Esophagus squamous epithelium (tissue), 5 donors: ENCODE measurements at regions not wholly inside any gene's neighbourhood (a gene's known extent, or its start where the extent isn't known, plus 50 kb on each side); places are given as distances from the start of the nearest gene placed in this dataset.

ENCODE experiments used
- DNase-seq: peaks from one replicate; lab custom pipeline; 2025; lab: John Stamatoyannopoulos, UW
- H3K27ac ChIP-seq, 4 donors: fragments of 200-600 bp; sonication (generic); one replicate each; pipeline ENCODE4 v1.5.1; 2016 to 2019; ENCODE audit warnings: mild to moderate bottlenecking in 1 of 4
- H3K27me3 ChIP-seq, 4 donors: fragments of 200-600 bp; sonication (generic); 1 replicate in 3 of 4; 2 replicates in 1 of 4; pipeline versions ENCODE4 v1.5.1 to v1.6.0; 2017 to 2021; ENCODE audit warnings: antibody characterized with exemption in 1 of 4
- H3K36me3 ChIP-seq, 3 donors: fragments of 200-600 bp; sonication (generic); one replicate each; pipeline ENCODE4 v1.5.1; 2016 to 2019
- H3K4me1 ChIP-seq, 3 donors: fragments of 200-600 bp; sonication (generic); one replicate each; pipeline ENCODE4 v1.5.1; 2017 to 2019
- H3K4me3 ChIP-seq, 4 donors: fragments of 200-600 bp; sonication (generic); 1 replicate in 3 of 4; 2 replicates in 1 of 4; pipeline ENCODE4 v1.5.1; 2016 to 2019; ENCODE audit warnings: mild to moderate bottlenecking in 2 of 4, moderate library complexity in 1 of 4
- H3K9me3 ChIP-seq, 3 donors: fragments of 200-600 bp; sonication (generic); one replicate each; pipeline ENCODE4 v1.5.1; 2016 to 2019
- CTCF ChIP-seq, 6 experiments: fragments of 450-650 bp in 4 of 6; fragments of 200-600 bp in 2 of 6; sonication (generic) in 2 of 6; IDR thresholded peaks; one replicate each; pipeline ENCODE4 v1.5.1; 2016 to 2019; ENCODE audit warnings: antibody characterized with exemption in 6 of 6, mild to moderate bottlenecking in 4 of 6, moderate library complexity in 4 of 6
- POLR2A ChIP-seq, 4 donors: fragments of 450-650 bp; IDR thresholded peaks; one replicate each; pipeline ENCODE4 v1.6.1; 2017; ENCODE audit warnings: antibody characterized with exemption in 4 of 4, mild to moderate bottlenecking in 4 of 4, moderate library complexity in 3 of 4
- WGBS, 2 donors: methylation state at CpG; one replicate each; pipeline ENCODE4 v1.1.5; 2018; 5-methylcytosine and 5-hydroxymethylcytosine counted together
- intact Hi-C: fragments of 100-400 bp; cut with DNase I; formaldehyde crosslinking; loops from one replicate; pipeline ENCODE4 v1.15.0; 2022
- donor health status: DM: yes; HTN: yes; CAD: no.

- Histone ChIP-seq H3K27me3 (no peaks in the 10 kb centered on the region), H3K27ac (no peak overlapping the region), H3K4me3 (no peak overlapping the region), H3K4me1 (no peaks in the 10 kb centered on the region), H3K36me3 (no peaks in the 10 kb centered on the region), H3K9me3 (no peaks in the 10 kb centered on the region)
- TF ChIP-seq CTCF (IDR thresholded peaks at IDR 0.05): no peak
- no peak for TF ChIP-seq POLR2A (IDR thresholded peaks at IDR 0.05)
- WGBS, 2 donors: 89 to 94% methylated on average over 1 of the region's 1 CpG
- no peak for DNase-seq
- intact Hi-C loops: no loop called here
These were observed 87.7 kb upstream of the PIEZO2 start for GRCh38 chr18:11237066-11237465.

DNA sequence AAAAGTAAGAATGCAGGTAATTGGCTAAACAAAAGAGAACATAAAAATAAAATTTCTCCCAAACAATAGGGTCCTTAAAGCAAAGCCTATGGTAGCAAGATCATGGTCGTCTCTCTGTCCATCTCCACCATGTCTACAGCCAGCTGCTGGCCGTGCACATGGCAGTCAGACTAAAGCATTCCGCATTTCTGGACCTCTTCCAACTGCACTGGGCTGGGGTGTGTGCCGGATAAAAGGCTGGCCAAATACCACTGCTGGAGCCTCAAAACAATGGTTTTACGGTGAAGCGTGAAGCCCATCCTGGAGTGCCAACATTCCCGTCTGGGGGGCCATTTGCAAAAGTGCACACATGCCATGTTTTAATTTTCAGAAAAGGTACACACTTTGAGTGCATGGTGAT, 74.8 kb upstream of the PIEZO2 start:
- TF ChIP-seq CTCF (IDR thresholded peaks at IDR 0.05) (no peak), POLR2A (IDR thresholded peaks at IDR 0.05) (no peak)
- 56% methylated on average over 5 to 6 of the region's 7 CpGs for WGBS, 2 donors
- no peak overlapping the region for H3K4me3 ChIP-seq
- no peaks in the 10 kb centered on the region for H3K36me3 ChIP-seq
- no peak overlapping the region for H3K27ac ChIP-seq
- DNase-seq: no peak
- H3K27me3 ChIP-seq: no peaks in the 10 kb centered on the region
- no peaks in the 10 kb centered on the region for H3K4me1 ChIP-seq
- intact Hi-C loops: no loop called here
- no peaks in the 10 kb centered on the region for H3K9me3 ChIP-seq

DNA sequence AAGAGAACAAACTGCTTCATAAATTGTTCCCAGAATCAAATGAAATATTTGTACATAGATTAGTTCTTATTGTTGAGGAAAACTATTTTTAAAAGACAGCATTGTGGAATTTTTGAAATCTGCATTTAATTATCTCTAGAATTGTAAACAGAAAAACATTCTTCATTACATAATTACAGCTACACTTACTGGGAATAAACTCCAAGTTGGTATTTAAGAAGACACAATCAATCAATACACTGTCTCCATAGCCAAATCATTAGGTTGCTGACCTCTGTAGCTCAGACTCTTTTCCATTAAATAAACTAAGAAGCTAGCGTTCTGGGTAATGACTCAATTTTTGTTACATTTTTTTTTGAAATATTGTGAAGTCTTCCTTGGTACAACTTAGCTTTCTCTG, 70.2 kb upstream of the PIEZO2 start:
- intact Hi-C loops: no loop called here
- Histone ChIP-seq H3K27me3 (no peaks in the 10 kb centered on the region), H3K27ac (no peak overlapping the region), H3K9me3 (no peaks in the 10 kb centered on the region), H3K4me3 (no peak overlapping the region), H3K4me1 (no peaks in the 10 kb centered on the region), H3K36me3 (no peaks in the 10 kb centered on the region)
- TF ChIP-seq CTCF (IDR thresholded peaks at IDR 0.05) (no peak), POLR2A (IDR thresholded peaks at IDR 0.05) (no peak)
- no peak for DNase-seq
- 33 to 57% methylated on average over 1 of the region's 1 CpG for WGBS, 2 donors

DNA sequence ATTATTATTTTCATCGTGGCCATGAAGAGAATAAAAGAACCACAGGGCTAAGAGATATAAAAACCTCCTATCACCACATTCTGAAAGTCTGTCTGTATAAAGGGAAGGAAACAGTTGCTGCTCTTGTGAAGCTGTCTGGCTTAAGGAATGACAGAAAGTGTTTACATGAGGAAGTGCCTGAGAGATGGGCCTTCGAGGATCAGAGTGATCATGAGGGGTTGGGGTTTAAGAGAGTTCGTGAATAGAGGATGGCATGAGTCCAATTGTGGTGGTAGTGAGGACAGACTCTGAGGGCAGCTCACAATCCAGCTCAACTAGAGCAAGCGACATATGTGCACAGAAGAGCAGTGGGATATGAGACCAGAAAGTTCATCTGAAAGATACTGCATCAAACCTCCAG, 65.8 kb upstream of the PIEZO2 start:
- TF ChIP-seq CTCF (IDR thresholded peaks at IDR 0.05) (no peak), POLR2A (IDR thresholded peaks at IDR 0.05) (no peak)
- no peak overlapping the region for H3K4me3 ChIP-seq
- H3K4me1 ChIP-seq: no peaks in the 10 kb centered on the region
- intact Hi-C loops: no loop called here
- 29 to 30% methylated on average over 4 of the region's 4 CpGs for WGBS, 2 donors
- DNase-seq: no peak
- H3K27ac ChIP-seq: no peak overlapping the region
- no peaks in the 10 kb centered on the region for H3K36me3 ChIP-seq
- no peaks in the 10 kb centered on the region for H3K27me3 ChIP-seq
- H3K9me3 ChIP-seq: no peaks in the 10 kb centered on the region

- Histone ChIP-seq H3K36me3 (no peaks in the 10 kb centered on the region), H3K9me3 (no peaks in the 10 kb centered on the region), H3K27ac (no peak overlapping the region), H3K27me3 (no peaks in the 10 kb centered on the region), H3K4me1 (no peaks in the 10 kb centered on the region), H3K4me3 (no peak overlapping the region)
- intact Hi-C loops: no loop called here
- WGBS, 2 donors: 57 to 59% methylated on average over 3 of the region's 3 CpGs
- no peak for DNase-seq
- TF ChIP-seq POLR2A (IDR thresholded peaks at IDR 0.05) (no peak), CTCF (IDR thresholded peaks at IDR 0.05) (no peak)
These were observed 54.7 kb upstream of the PIEZO2 start for GRCh38 chr18:11204020-11204419.
